IMR-90 (cell line): ENCODE measurements at regions not wholly inside any gene's neighbourhood (a gene's known extent, or its start where the extent isn't known, plus 50 kb on each side); places are given as distances from the start of the nearest gene placed in this dataset.

Source experiments
- ATAC-seq: fragments of 200-7000 bp; cut with Tn5 transposase; 2 replicates; pipeline ENCODE4 v1.9.1; 2020; ENCODE audit warnings: low read depth, mild to moderate bottlenecking, moderate library complexity
- BruUV-seq: library from RNA; stranded (reverse); fragments of 400-500 nt; replicated peaks from 2 replicates; lab custom pipeline; 2021; lab: Mats Ljungman, UMichigan
- CTCF ChIA-PET: fragments of 300-600 bp; formaldehyde crosslinking; extraction: SDS; loops from one replicate; lab custom pipeline; 2021; ENCODE audit warnings: antibody characterized with exemption; lab: Yijun Ruan, JAX
- POLR2A ChIA-PET: fragments of 300-600 bp; sonication (Branson Sonifier 250); formaldehyde crosslinking; loops from one replicate; lab custom pipeline; 2022; ENCODE audit warnings: antibody characterized with exemption; ENCODE audit not compliant: unreplicated experiment; lab: Charles Lee
- DNase-seq: peaks from one replicate; pipeline ENCODE4 v3.0.0; 2013
- H2AFZ ChIP-seq: replicated peaks from 2 replicates; pipeline ENCODE3; 2013; ENCODE audit warnings: low read length, mild to moderate bottlenecking; ENCODE audit not compliant: poor library complexity
- H2AK5ac ChIP-seq: 2 replicates; pipeline ENCODE4 v1.6.1; 2013; ENCODE audit warnings: low read depth, low read length, inconsistent platforms
- H2AK9ac ChIP-seq: replicated peaks from 2 replicates; pipeline ENCODE3; 2013; ENCODE audit warnings: mild to moderate bottlenecking, low read depth, low read length, moderate library complexity; ENCODE audit not compliant: poor library complexity
- H2BK120ac ChIP-seq: 2 replicates; pipeline ENCODE4 v1.6.1; 2013; ENCODE audit warnings: low read depth, low read length, inconsistent platforms
- H2BK15ac ChIP-seq: 3 replicates; pipeline ENCODE4 v1.6.1; 2013; ENCODE audit warnings: low read depth, low read length, inconsistent platforms
- H2BK20ac ChIP-seq: 2 replicates; pipeline ENCODE4 v1.6.1; 2013; ENCODE audit warnings: low read depth, mild to moderate bottlenecking, inconsistent platforms, low read length, moderate library complexity
- H2BK5ac ChIP-seq: 2 replicates; pipeline ENCODE4 v1.6.1; 2013; ENCODE audit warnings: mild to moderate bottlenecking, low read depth, low read length, inconsistent platforms; ENCODE audit not compliant: poor library complexity, severe bottlenecking
- H3K14ac ChIP-seq: replicated peaks from 2 replicates; pipeline ENCODE4 v1.6.1; 2013; ENCODE audit warnings: low read depth, low read length, inconsistent platforms
- H3K18ac ChIP-seq: 2 replicates; pipeline ENCODE4 v1.6.1; 2013; ENCODE audit warnings: low read depth, low read length, control low read depth
- H3K23ac ChIP-seq: 2 replicates; pipeline ENCODE4 v1.6.1; 2013; ENCODE audit warnings: low read depth, low read length, inconsistent platforms
- H3K27ac ChIP-seq: 2 replicates; pipeline ENCODE4 v1.5.1; 2013; ENCODE audit warnings: mild to moderate bottlenecking, control low read depth, low read length; ENCODE audit not compliant: insufficient read depth
- H3K27me3 ChIP-seq: 2 replicates; pipeline ENCODE4 v1.6.1; 2013; ENCODE audit warnings: low read length; ENCODE audit not compliant: control insufficient read depth, insufficient read depth
- H3K36me3 ChIP-seq: 2 replicates; pipeline ENCODE4 v1.6.1; 2013; ENCODE audit warnings: low read length, mixed read lengths; ENCODE audit not compliant: control insufficient read depth, insufficient read depth
- H3K4ac ChIP-seq: 2 replicates; pipeline ENCODE4 v1.6.1; 2013; ENCODE audit warnings: low read depth, low read length, inconsistent platforms
- H3K4me1 ChIP-seq: 2 replicates; pipeline ENCODE4 v1.6.1; 2013; ENCODE audit warnings: low read length, mixed read lengths; ENCODE audit not compliant: control insufficient read depth, insufficient read depth
- H3K4me2 ChIP-seq: 2 replicates; pipeline ENCODE4 v1.6.1; 2013; ENCODE audit warnings: low read depth, mild to moderate bottlenecking, control low read depth, low read length, moderate library complexity
- H3K4me3 ChIP-seq: 2 replicates; pipeline ENCODE4 v1.5.1; 2013; ENCODE audit warnings: low read depth, mild to moderate bottlenecking, control low read depth, low read length, moderate library complexity; ENCODE audit not compliant: insufficient read depth
- H3K56ac ChIP-seq: 2 replicates; pipeline ENCODE4 v1.6.1; 2013; ENCODE audit warnings: low read length, inconsistent platforms; ENCODE audit not compliant: insufficient read depth; ENCODE audit errors: extremely low read depth
- H3K79me1 ChIP-seq, 2 experiments: 2 replicates each; pipeline ENCODE4 v1.6.1; 2013; ENCODE audit warnings: low read length in 2 of 2, inconsistent platforms in 1 of 2, low read depth in 1 of 2
- H3K9ac ChIP-seq: 2 replicates; pipeline ENCODE4 v1.6.1; 2013; ENCODE audit warnings: low read depth, low read length, control low read depth
- H3K9me1 ChIP-seq: 2 replicates; pipeline ENCODE4 v1.6.1; 2013; ENCODE audit warnings: low read length, inconsistent platforms; ENCODE audit not compliant: insufficient read depth
- H3K9me3 ChIP-seq: 2 replicates; pipeline ENCODE4 v1.6.1; 2013; ENCODE audit warnings: low read length; ENCODE audit not compliant: control insufficient read depth, insufficient read depth
- H4K20me1 ChIP-seq: 2 replicates; pipeline ENCODE4 v1.6.1; 2013; ENCODE audit warnings: low read length, inconsistent platforms; ENCODE audit not compliant: insufficient read depth
- H4K5ac ChIP-seq: 2 replicates; pipeline ENCODE4 v1.6.1; 2013; ENCODE audit warnings: mild to moderate bottlenecking, low read depth, low read length, control low read depth
- H4K8ac ChIP-seq, 2 experiments: 2 replicates each; pipeline ENCODE4 v1.6.1; 2013; ENCODE audit warnings: low read depth in 2 of 2, low read length in 2 of 2, control low read depth in 1 of 2, inconsistent platforms in 1 of 2
- H4K91ac ChIP-seq: 2 replicates; pipeline ENCODE4 v1.6.1; 2013; ENCODE audit warnings: low read depth, low read length, inconsistent platforms; ENCODE audit not compliant: insufficient read depth
- BHLHE40 ChIP-seq: fragments of 150-350 bp; IDR thresholded peaks from 2 replicates; pipeline ENCODE4 v1.6.1; 2016; ENCODE audit warnings: mild to moderate bottlenecking, low read depth, low read length
- CEBPB ChIP-seq: IDR thresholded peaks from 2 replicates; pipeline ENCODE4 v1.6.1; 2012; ENCODE audit warnings: low read depth, low read length, improper control_type of control experiment
- CHD1 ChIP-seq: IDR thresholded peaks from 2 replicates; pipeline ENCODE4 v1.6.1; 2012; ENCODE audit warnings: low read depth, low read length, improper control_type of control experiment
- CTCF ChIP-seq: conservative IDR thresholded peaks from 2 replicates; pipeline ENCODE4 v1.5.1; 2012; ENCODE audit warnings: mild to moderate bottlenecking, low read depth, low read length, improper control_type of control experiment
- ELK1 ChIP-seq: fragments of 150-350 bp; IDR thresholded peaks from 2 replicates; pipeline ENCODE4 v1.6.1; 2016; ENCODE audit warnings: low read depth, mild to moderate bottlenecking, low read length, moderate library complexity, borderline replicate concordance
- FOS ChIP-seq: fragments of 150-350 bp; IDR thresholded peaks from 2 replicates; pipeline ENCODE4 v1.6.1; 2016; ENCODE audit warnings: low read depth, low read length
- MAFK ChIP-seq: IDR thresholded peaks from 2 replicates; pipeline ENCODE4 v1.6.1; 2012; ENCODE audit warnings: low read depth, low read length, improper control_type of control experiment
- NFE2L2 ChIP-seq: fragments of 150-350 bp; IDR thresholded peaks from 2 replicates; pipeline ENCODE4 v1.6.1; 2016; ENCODE audit warnings: low read depth, mild to moderate bottlenecking, low read length
- POLR2A ChIP-seq: IDR thresholded peaks from 2 replicates; pipeline ENCODE4 v1.6.1; 2012; ENCODE audit warnings: mild to moderate bottlenecking, low read depth, low read length
- RAD21 ChIP-seq: IDR thresholded peaks from 2 replicates; pipeline ENCODE4 v1.6.1; 2012; ENCODE audit warnings: low read length, improper control_type of control experiment
- RCOR1 ChIP-seq: IDR thresholded peaks from 2 replicates; pipeline ENCODE4 v1.6.1; 2012; ENCODE audit warnings: mild to moderate bottlenecking, low read length, improper control_type of control experiment; ENCODE audit not compliant: insufficient replicate concordance
- RFX5 ChIP-seq: IDR thresholded peaks from 2 replicates; pipeline ENCODE4 v1.8.0; 2012; ENCODE audit warnings: low read depth, mild to moderate bottlenecking, low read length, moderate library complexity
- SMC3 ChIP-seq: fragments of 150-350 bp; IDR thresholded peaks from 2 replicates; pipeline ENCODE4 v1.6.1; 2016; ENCODE audit warnings: low read depth, mild to moderate bottlenecking, antibody characterized with exemption, low read length, moderate library complexity
- USF2 ChIP-seq: fragments of 150-350 bp; IDR thresholded peaks from 2 replicates; pipeline ENCODE4 v1.6.1; 2017; ENCODE audit warnings: mild to moderate bottlenecking, antibody characterized with exemption, low read length, low read depth
- WGBS, 2 experiments: methylation state at CpG; one replicate each; pipeline versions ENCODE4 v1.1.5 to v1.1.7; 2013; ENCODE audit warnings: missing lambda C conversion rate in 2 of 2; ENCODE audit not compliant: insufficient read length in 1 of 2; ENCODE audit errors: extremely low coverage in 2 of 2; 5-methylcytosine and 5-hydroxymethylcytosine counted together
- dilution Hi-C: fragments of 300-500 bp; cut with HindIII; formaldehyde crosslinking; loops from one replicate; pipeline ENCODE4 v1.14.3; 2018; ENCODE audit warnings: low sequenced_read_pairs; ENCODE audit not compliant: unreplicated experiment
- in situ Hi-C: fragments of 300-500 bp; cut with MboI; formaldehyde crosslinking; loops from 3 replicates; pipeline ENCODE4 v1.14.3; 2019; ENCODE audit warnings: low sequenced_read_pairs, inconsistent platforms, mixed read lengths
- intact Hi-C: fragments of 100-400 bp; cut with micrococcal nuclease; formaldehyde crosslinking; loops from 2 replicates; pipeline ENCODE4 v1.10.0; 2022

GRCh38 chr4:100312615-100313350 lies 122.5 kb upstream of the DDIT4L start:
- no peaks in the 10 kb centered on the region for H3K27me3 ChIP-seq
- H3K4me2 ChIP-seq, result no peak overlapping the region
- H4K20me1 ChIP-seq, result no peaks in the 10 kb centered on the region
- no peak overlapping the region for H2BK15ac ChIP-seq
- WGBS, 2 experiments, result no CpG with 5 or more reads among the region's 2 CpGs
- no peak overlapping the region for H3K23ac ChIP-seq
- no peaks in the 10 kb centered on the region for H3K9me1 ChIP-seq
- no peak overlapping the region for H3K27ac ChIP-seq
- POLR2A ChIA-PET, result no interaction called here
- H2AFZ ChIP-seq, result no peak overlapping the region
- H3K79me1 ChIP-seq, result no peaks in the 10 kb centered on the region
- TF ChIP-seq RCOR1 (no peak), ELK1 (no peak), BHLHE40 (no peak), CTCF (no peak), RFX5 (no peak), SMC3 (no peak), MAFK (no peak), FOS (no peak), RAD21 (no peak), USF2 (no peak), NFE2L2 (no peak), POLR2A (no peak), CHD1 (no peak), CEBPB (no peak)
- H2AK5ac ChIP-seq, result no peak overlapping the region
- no peak for ATAC-seq
- no peak overlapping the region for H2AK9ac ChIP-seq
- H3K36me3 ChIP-seq, result no peaks in the 10 kb centered on the region
- dilution Hi-C loops (no loop called here), intact Hi-C loops (no loop called here), in situ Hi-C loops (no loop called here)
- H4K91ac ChIP-seq, result no peak overlapping the region
- no peak overlapping the region for H3K4ac ChIP-seq
- H4K5ac ChIP-seq, result no peak overlapping the region
- no peak overlapping the region for H3K4me3 ChIP-seq
- H3K18ac ChIP-seq, result no peak overlapping the region
- no peak overlapping the region for H3K14ac ChIP-seq
- no peak overlapping the region for H2BK120ac ChIP-seq
- no peak overlapping the region for H3K56ac ChIP-seq
- H3K9me3 ChIP-seq, result no peaks in the 10 kb centered on the region
- H2BK5ac ChIP-seq, result no peak overlapping the region
- BruUV-seq, result no TSS peak
- DNase-seq, result no peak
- H3K4me1 ChIP-seq, result no peaks in the 10 kb centered on the region; the same call in 1 of the 2 replicates
- H3K9ac ChIP-seq, result no peak overlapping the region
- CTCF ChIA-PET, result no interaction called here
- H4K8ac ChIP-seq, result no peak overlapping the region
- no peak overlapping the region for H2BK20ac ChIP-seq
